T-helper 17 cell (primary cell): ENCODE measurements at regions not wholly inside any gene's neighbourhood (a gene's known extent, or its start where the extent isn't known, plus 50 kb on each side); places are given as distances from the start of the nearest gene placed in this dataset.
"Not testable (repeated sequence)": the region's sequence is repeated elsewhere in the genome, so short reads cannot be mapped to it uniquely, and the experiment has no call there.

Source experiments
- ATAC-seq: fragments of 150-1000 bp; cut with Tn5 transposase; 2 replicates; pipeline ENCODE4 v1.10.0; 2021; ENCODE audit warnings: mild to moderate bottlenecking, moderate library complexity
- DNase-seq, 3 donors: peaks; one replicate each; pipeline versions ENCODE4 v3.0.0 to v3.0.0-alpha.2; 2020 to 2021
- H3K9me3 ChIP-seq: one replicate; pipeline ENCODE4 v1.7.0; 2013; ENCODE audit warnings: low read length, mild to moderate bottlenecking; ENCODE audit not compliant: control insufficient read depth, poor library complexity, severe bottlenecking
- H3K27ac Mint-ChIP-seq: one replicate; pipeline ENCODE4 v1.8.0; 2022; ENCODE audit warnings: mild to moderate bottlenecking, moderate library complexity, mixed read lengths
- H3K27me3 Mint-ChIP-seq: one replicate; pipeline ENCODE4 v1.8.0; 2022; ENCODE audit warnings: mixed read lengths
- H3K36me3 Mint-ChIP-seq: one replicate; pipeline ENCODE4 v1.8.0; 2022; ENCODE audit warnings: low read depth, mixed read lengths
- H3K4me1 Mint-ChIP-seq: one replicate; pipeline ENCODE4 v1.8.0; 2022; ENCODE audit warnings: mild to moderate bottlenecking, mixed read lengths
- H3K4me3 Mint-ChIP-seq: one replicate; pipeline ENCODE4 v1.8.0; 2022; ENCODE audit warnings: mild to moderate bottlenecking, moderate library complexity, mixed read lengths

GRCh38 chr6:56730663-56731529 is 88.2 kb upstream of the DST start:
- DNase-seq = no peak
- no peak overlapping the region for H3K27ac Mint-ChIP-seq
- H3K36me3 Mint-ChIP-seq = no peaks in the 10 kb centered on the region
- H3K27me3 Mint-ChIP-seq = peaks cover 6% of the 10 kb centered on the region
- no peak for ATAC-seq
- no peaks in the 10 kb centered on the region for H3K9me3 ChIP-seq
- no peaks in the 10 kb centered on the region for H3K4me1 Mint-ChIP-seq
- no peak overlapping the region for H3K4me3 Mint-ChIP-seq

DNA sequence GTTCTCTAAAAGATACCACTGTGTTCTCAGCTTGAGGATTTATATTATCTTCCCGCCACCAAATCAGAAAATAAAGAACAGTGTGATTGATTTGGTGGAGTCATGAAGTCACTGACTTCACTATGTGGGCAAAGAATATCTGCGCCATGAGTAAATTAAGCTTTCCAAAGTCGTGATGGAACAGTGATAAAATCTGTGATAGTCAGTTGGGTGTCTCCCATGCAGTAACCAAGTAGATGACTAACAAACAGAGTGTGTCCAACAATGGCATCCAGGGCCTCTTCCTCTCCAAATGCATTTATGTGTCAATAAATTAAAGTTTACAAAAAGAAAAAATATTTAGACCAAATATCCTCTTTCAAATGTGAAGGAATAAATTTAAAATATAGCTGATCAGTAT is 87.0 kb upstream of the DST start:
- Mint-ChIP-seq H3K36me3 (no peaks in the 10 kb centered on the region), H3K27me3 (peaks cover 6% of the 10 kb centered on the region), H3K4me1 (no peaks in the 10 kb centered on the region), H3K4me3 (no peak overlapping the region), H3K27ac (no peak overlapping the region)
- ATAC-seq (no peak), DNase-seq (no peak)
- H3K9me3 ChIP-seq = no peaks in the 10 kb centered on the region

GRCh38 chr6:56729166-56729565 is 86.5 kb upstream of the DST start:
- not testable (repeated sequence) for H3K36me3 Mint-ChIP-seq, ATAC-seq, H3K4me3 Mint-ChIP-seq, H3K27ac Mint-ChIP-seq, H3K4me1 Mint-ChIP-seq, H3K9me3 ChIP-seq, H3K27me3 Mint-ChIP-seq, DNase-seq

DNA sequence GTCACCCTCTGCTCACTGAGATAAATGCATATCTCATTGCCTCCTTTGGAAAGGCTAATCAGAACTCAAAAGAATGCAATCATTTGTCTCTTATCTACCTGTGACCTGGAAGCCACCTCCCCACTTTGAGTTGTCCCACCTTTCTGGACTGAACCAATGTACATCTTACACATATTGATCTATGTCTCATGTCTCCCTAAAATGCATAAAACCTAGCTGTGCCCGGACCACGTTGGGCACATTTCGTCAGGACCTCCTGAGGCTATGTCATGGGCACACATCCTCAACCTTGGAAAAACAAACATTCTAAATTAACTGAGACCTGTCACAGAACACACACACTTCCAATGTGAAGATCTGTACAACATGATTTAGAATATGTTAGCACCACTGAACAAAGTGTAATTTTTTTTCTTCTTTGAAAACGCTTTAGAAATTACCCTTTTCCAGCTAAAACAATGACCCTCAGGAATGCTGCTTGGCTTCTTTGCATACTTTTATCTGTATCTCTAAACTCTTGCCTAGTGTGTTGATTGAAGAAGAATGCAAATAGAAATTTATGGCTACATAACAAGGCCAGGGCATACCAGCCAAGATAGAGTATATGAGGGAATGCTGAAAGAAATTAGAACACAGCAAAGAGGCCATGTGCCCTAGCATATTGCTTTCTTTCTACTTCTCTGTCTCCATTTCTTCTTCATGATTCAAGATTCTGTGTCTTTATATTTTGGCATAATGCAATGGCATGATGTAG is 84.6 kb upstream of the DST start:
- H3K36me3 Mint-ChIP-seq = no peaks in the 10 kb centered on the region
- H3K4me1 Mint-ChIP-seq = no peaks in the 10 kb centered on the region
- no peak overlapping the region for H3K27ac Mint-ChIP-seq
- ATAC-seq (no peak), DNase-seq (no peak)
- H3K9me3 ChIP-seq = no peaks in the 10 kb centered on the region
- no peak overlapping the region for H3K4me3 Mint-ChIP-seq
- peaks cover 6% of the 10 kb centered on the region for H3K27me3 Mint-ChIP-seq

GRCh38 chr6:56725254-56725653 is 82.6 kb upstream of the DST start:
- Mint-ChIP-seq H3K27ac (no peak overlapping the region), H3K4me3 (no peak overlapping the region)
- DNase-seq = no peak

GRCh38 chr6:56724455-56724854 is 81.8 kb upstream of the DST start:
- H3K9me3 ChIP-seq = no peaks in the 10 kb centered on the region
- no peaks in the 10 kb centered on the region for H3K4me1 Mint-ChIP-seq
- ATAC-seq (no peak), DNase-seq (no peak)
- no peaks in the 10 kb centered on the region for H3K36me3 Mint-ChIP-seq
- H3K27me3 Mint-ChIP-seq = no peaks in the 10 kb centered on the region
- no peak overlapping the region for H3K4me3 Mint-ChIP-seq
- H3K27ac Mint-ChIP-seq = no peak overlapping the region

More at GRCh38 chr6:56725254-56725653, 82.6 kb upstream of the DST start:
- no peaks in the 10 kb centered on the region for H3K9me3 ChIP-seq
- Mint-ChIP-seq H3K27me3 (peaks cover 4% of the 10 kb centered on the region), H3K36me3 (no peaks in the 10 kb centered on the region), H3K4me1 (no peaks in the 10 kb centered on the region)
- ATAC-seq = no peak

GRCh38 chr6:56720882-56721281 is 78.2 kb upstream of the DST start:
- Mint-ChIP-seq H3K4me1 (no peaks in the 10 kb centered on the region), H3K36me3 (no peaks in the 10 kb centered on the region), H3K4me3 (no peak overlapping the region), H3K27ac (no peak overlapping the region), H3K27me3 (no peaks in the 10 kb centered on the region)
- DNase-seq (no peak), ATAC-seq (no peak)
- no peaks in the 10 kb centered on the region for H3K9me3 ChIP-seq

DNA sequence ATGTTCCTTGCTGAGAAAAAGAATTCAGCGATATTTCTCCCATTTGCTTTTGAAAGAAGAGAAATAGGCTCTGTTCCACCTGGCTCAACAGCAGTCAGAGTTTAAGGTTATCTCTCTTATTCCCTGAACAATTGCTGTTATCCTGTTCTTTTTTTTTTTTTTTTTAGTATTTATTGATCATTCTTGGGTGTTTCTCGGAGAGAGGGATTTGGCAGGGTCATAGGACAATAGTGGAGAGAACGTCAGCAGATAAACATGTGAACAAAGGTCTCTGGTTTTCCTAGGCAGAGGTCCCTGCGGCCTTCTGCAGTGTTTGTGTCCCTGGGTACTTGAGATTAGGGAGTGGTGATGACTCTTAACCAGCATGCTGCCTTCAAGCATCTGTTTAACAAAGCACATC is 77.5 kb upstream of the DST start:
- H3K27me3 Mint-ChIP-seq, DNase-seq, ATAC-seq, H3K27ac Mint-ChIP-seq, H3K36me3 Mint-ChIP-seq, H3K4me3 Mint-ChIP-seq, H3K9me3 ChIP-seq, H3K4me1 Mint-ChIP-seq: not testable (repeated sequence)

DNA sequence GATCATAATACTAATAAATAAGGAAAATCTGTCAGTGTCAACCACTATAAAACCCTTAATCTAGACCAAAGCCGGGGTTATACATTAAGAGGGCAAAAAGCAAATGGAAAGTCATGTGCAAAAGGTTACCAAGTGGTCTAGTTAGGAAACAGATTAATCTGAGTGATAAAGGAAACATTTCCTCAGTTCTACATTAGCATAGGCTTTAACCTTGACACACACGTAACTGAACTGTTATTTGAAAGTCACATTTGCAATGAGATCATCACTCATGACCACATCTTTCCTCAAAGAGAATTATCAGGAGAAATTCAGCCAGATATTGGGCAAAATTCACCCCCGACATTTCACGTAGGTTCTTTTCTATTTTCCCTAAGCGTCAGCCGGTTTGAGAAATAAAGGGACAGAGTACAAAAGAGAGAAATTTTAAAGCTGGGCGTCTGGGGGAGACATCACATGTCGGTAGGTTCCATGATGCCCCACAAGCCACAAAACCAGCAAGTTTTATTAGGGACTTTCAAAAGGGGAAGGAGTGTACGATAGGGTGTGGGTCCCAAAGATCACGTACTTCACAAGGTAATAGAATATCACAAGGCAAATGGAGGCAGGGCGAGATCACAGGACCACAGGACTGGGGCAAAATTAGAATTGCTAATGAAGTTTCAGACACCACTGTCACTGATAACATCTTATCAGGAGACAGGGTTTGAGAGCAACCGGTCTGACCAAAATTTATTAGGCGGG is 76.8 kb upstream of the DST start:
- not testable (repeated sequence) for H3K4me1 Mint-ChIP-seq, H3K27ac Mint-ChIP-seq, H3K36me3 Mint-ChIP-seq, H3K4me3 Mint-ChIP-seq, H3K27me3 Mint-ChIP-seq, DNase-seq, ATAC-seq, H3K9me3 ChIP-seq

DNA sequence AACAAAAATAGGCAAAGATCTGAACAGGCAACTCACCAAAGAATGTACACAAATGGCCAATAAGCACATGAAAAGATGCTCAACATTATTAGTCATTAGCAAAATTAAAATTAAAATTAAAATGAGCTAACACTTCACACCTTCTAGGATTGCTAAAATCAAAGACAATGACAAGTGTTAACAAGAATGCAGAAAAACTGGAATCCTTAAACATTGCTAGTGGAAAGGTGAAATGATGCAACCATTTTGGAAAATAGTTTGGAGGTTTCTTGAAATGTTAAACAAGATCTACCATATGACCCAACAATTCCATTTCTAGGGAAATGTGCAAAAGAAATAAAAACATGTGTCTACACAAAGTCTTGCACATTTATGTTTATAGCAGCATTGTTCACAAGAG is 75.5 kb upstream of the DST start:
- H3K9me3 ChIP-seq = no peaks in the 10 kb centered on the region
- Mint-ChIP-seq H3K27me3 (no peaks in the 10 kb centered on the region), H3K36me3 (no peaks in the 10 kb centered on the region), H3K4me1 (peaks cover 4% of the 10 kb centered on the region), H3K27ac (no peak overlapping the region), H3K4me3 (no peak overlapping the region)
- no peak for ATAC-seq
- DNase-seq = no peak

- H3K4me3 Mint-ChIP-seq = no peak overlapping the region
- no peaks in the 10 kb centered on the region for H3K36me3 Mint-ChIP-seq
- H3K27ac Mint-ChIP-seq = no peak overlapping the region
- ATAC-seq = no peak
- H3K27me3 Mint-ChIP-seq = peaks cover 4% of the 10 kb centered on the region
- peaks cover 4% of the 10 kb centered on the region for H3K4me1 Mint-ChIP-seq
- DNase-seq = no peak
- no peaks in the 10 kb centered on the region for H3K9me3 ChIP-seq
These were observed 73.5 kb upstream of the DST start for GRCh38 chr6:56716229-56716628.

GRCh38 chr6:56715741-56716140 is 73.1 kb upstream of the DST start:
- peaks cover 5% of the 10 kb centered on the region for H3K27me3 Mint-ChIP-seq
- DNase-seq = no peak
- peaks cover 4% of the 10 kb centered on the region for H3K4me1 Mint-ChIP-seq
- no peaks in the 10 kb centered on the region for H3K36me3 Mint-ChIP-seq
- no peak for ATAC-seq
- H3K9me3 ChIP-seq = no peaks in the 10 kb centered on the region
- H3K27ac Mint-ChIP-seq = no peak overlapping the region
- H3K4me3 Mint-ChIP-seq = no peak overlapping the region

DNA sequence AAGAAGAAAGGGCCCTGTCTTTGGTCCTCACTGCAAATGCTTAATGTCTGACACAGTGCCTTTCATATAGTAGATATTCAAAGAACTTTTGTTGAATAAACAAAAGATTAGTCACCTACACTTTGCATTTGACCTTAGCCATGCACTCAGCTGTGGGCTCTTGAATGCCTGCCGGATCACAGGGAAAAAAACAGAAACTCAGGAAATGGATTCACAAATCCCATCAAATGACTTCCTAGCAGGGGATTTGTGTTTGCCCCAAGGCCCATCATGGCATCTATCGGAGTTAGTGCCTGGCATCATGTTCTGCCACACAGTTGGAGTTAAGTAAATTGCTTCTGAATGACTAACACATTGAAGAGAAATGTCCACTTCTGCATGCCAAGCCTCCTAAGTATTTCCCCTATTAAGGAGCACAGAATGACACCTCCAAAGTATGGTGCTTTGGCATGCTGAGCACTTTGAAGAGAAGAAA is 72.3 kb upstream of the DST start:
- Mint-ChIP-seq H3K27ac (no peak overlapping the region), H3K36me3 (no peaks in the 10 kb centered on the region), H3K27me3 (peaks cover 5% of the 10 kb centered on the region), H3K4me3 (no peak overlapping the region), H3K4me1 (peaks cover 4% of the 10 kb centered on the region)
- DNase-seq = no peak
- H3K9me3 ChIP-seq = no peaks in the 10 kb centered on the region
- no peak for ATAC-seq
